NCI-H2196 treated with DMSO at 0.1 percent for 48 hours (cell line): ENCODE measurements at regions not wholly inside any gene's neighbourhood (a gene's known extent, or its start where the extent isn't known, plus 50 kb on each side); places are given as distances from the start of the nearest gene placed in this dataset.
A peak's percentile ranks its signal among the peaks of the same experiment; 100 is the strongest.

Experiments used
- DNase-seq: peaks from one replicate; lab custom pipeline; 2025; ENCODE audit not compliant: unreplicated experiment; lab: John Stamatoyannopoulos, UW

- no peak for DNase-seq
Observed at GRCh38 chr20:22652681-22653588, 68.6 kb upstream of the FOXA2 start.

- DNase-seq = no peak
Observed at GRCh38 chr20:22653658-22654642, 69.6 kb upstream of the FOXA2 start.

GRCh38 chr20:22663528-22664025, 79.2 kb upstream of the FOXA2 start:
- no peak for DNase-seq

- DNase-seq = no peak
Observed at GRCh38 chr20:22667198-22667597, 82.8 kb upstream of the FOXA2 start.

- DNase-seq = no peak
Observed at GRCh38 chr20:22672191-22672590, 87.8 kb upstream of the FOXA2 start.

GRCh38 chr20:22673467-22673866, 89.1 kb upstream of the FOXA2 start:
- no peak for DNase-seq

GRCh38 chr20:22675341-22675740, 91.0 kb upstream of the FOXA2 start:
- no peak for DNase-seq

GRCh38 chr20:22678678-22679077, 94.3 kb upstream of the FOXA2 start:
- DNase-seq = no peak

GRCh38 chr20:22679197-22679596, 94.8 kb upstream of the FOXA2 start:
- no peak for DNase-seq

GRCh38 chr20:22680031-22680740, 95.8 kb upstream of the FOXA2 start:
- DNase-seq = no peak

GRCh38 chr20:22681591-22682248, 97.3 kb upstream of the FOXA2 start:
- DNase-seq = no peak

- no peak for DNase-seq
Observed at GRCh38 chr20:22682381-22682780, 98.0 kb upstream of the FOXA2 start.

GRCh38 chr20:22684072-22684762, 99.8 kb upstream of the FOXA2 start:
- peak; percentile 80 for DNase-seq

GRCh38 chr20:22684763-22685443, 100.5 kb upstream of the FOXA2 start:
- no peak for DNase-seq

GRCh38 chr20:22686097-22686496, 101.7 kb upstream of the FOXA2 start:
- peak; percentile 41 for DNase-seq

- DNase-seq = no peak
Observed at GRCh38 chr20:22687676-22688349, 103.4 kb upstream of the FOXA2 start.

GRCh38 chr20:22688485-22688884, 104.1 kb upstream of the FOXA2 start:
- DNase-seq = no peak

- DNase-seq = no peak
Observed at GRCh38 chr20:22689266-22689665, 104.9 kb upstream of the FOXA2 start.

- no peak for DNase-seq
Observed at GRCh38 chr20:22690000-22690399, 105.6 kb upstream of the FOXA2 start.
